HCT116 (cell line): ENCODE measurements at regions not wholly inside any gene's neighbourhood (a gene's known extent, or its start where the extent isn't known, plus 50 kb on each side); places are given as distances from the start of the nearest gene placed in this dataset.
"Not testable (repeated sequence)": the region's sequence is repeated elsewhere in the genome, so short reads cannot be mapped to it uniquely, and the experiment has no call there.

Experiments used
- ATAC-seq: fragments of 200-7000 bp; cut with Tn5 transposase; 2 replicates; pipeline ENCODE4 v1.9.1; 2020; ENCODE audit warnings: mild to moderate bottlenecking, moderate library complexity
- BruUV-seq: library from RNA; stranded (reverse); fragments of 400-500 nt; replicated peaks from 2 replicates; lab custom pipeline; 2021; lab: Mats Ljungman, UMichigan
- CTCF ChIA-PET: fragments of 300-600 bp; sonication (Branson Sonifier 250); formaldehyde crosslinking; loops from one replicate; lab custom pipeline; 2021; ENCODE audit warnings: antibody characterized with exemption; lab: Charles Lee
- POLR2A ChIA-PET: fragments of 300-600, 350-600 bp; sonication (Branson Sonifier 250); formaldehyde crosslinking; loops from one replicate; lab custom pipeline; 2021; ENCODE audit warnings: antibody characterized with exemption; lab: Charles Lee
- RAD21 ChIA-PET, 2 experiments: fragments of 300-600 bp; sonication (Branson Sonifier 250); formaldehyde crosslinking; loops; one replicate each; lab custom pipeline; 2023; ENCODE audit warnings: low total read pairs in 2 of 2; ENCODE audit not compliant: uncharacterized antibody in 2 of 2, unreplicated experiment in 2 of 2, low non-redundant PET in 1 of 2; lab: Charles Lee
- DNase-seq: peaks from one replicate; pipeline ENCODE4 v3.0.0-alpha.2; 2010; ENCODE audit warnings: low read depth, low spot score
- H2AFZ ChIP-seq: fragments of 200-600 bp; shearing (Covaris generic), sonication (generic); 2 replicates; pipeline ENCODE4 v1.6.1; 2017; ENCODE audit warnings: low read depth, mixed run types, mixed read lengths, antibody characterized with exemption, low read length; ENCODE audit not compliant: poor library complexity, severe bottlenecking
- H3K27ac ChIP-seq: 2 replicates; pipeline ENCODE4 v1.5.1; 2012; ENCODE audit warnings: low read depth, low read length
- H3K27me3 ChIP-seq: fragments of 200-600 bp; sonication (generic); 2 replicates; pipeline ENCODE4 v1.6.1; 2016; ENCODE audit warnings: mixed run types, low read length, mixed read lengths; ENCODE audit not compliant: insufficient read depth
- H3K36me3 ChIP-seq, 2 experiments: fragments of 200-500 bp in 1 of 2; fragments of 200-600 bp in 1 of 2; sonication (Bioruptor generic) in 1 of 2; sonication (generic) in 1 of 2; 2 replicates each; pipeline versions ENCODE4 v1.5.1 to v1.6.1; 2014 to 2016; ENCODE audit warnings: low read length in 2 of 2, inconsistent platforms in 1 of 2, mixed read lengths in 1 of 2, mixed run types in 1 of 2; ENCODE audit not compliant: insufficient read depth in 2 of 2, control insufficient read depth in 1 of 2
- H3K4me1 ChIP-seq, 2 experiments: fragments of 200-600 bp in 1 of 2; sonication (generic) in 1 of 2; 2 replicates each; pipeline versions ENCODE4 v1.5.1 to v1.6.1; 2012 to 2017; ENCODE audit warnings: low read length in 2 of 2, inconsistent platforms in 1 of 2, mild to moderate bottlenecking in 1 of 2, mixed read lengths in 1 of 2, mixed run types in 1 of 2, moderate library complexity in 1 of 2; ENCODE audit not compliant: insufficient read depth in 2 of 2, control insufficient read depth in 1 of 2
- H3K4me2 ChIP-seq: fragments of 200-600 bp; sonication (generic); 2 replicates; pipeline ENCODE4 v1.6.1; 2017; ENCODE audit warnings: mixed run types, low read length, mixed read lengths
- H3K4me3 ChIP-seq, 2 experiments: fragments of 200-600 bp in 1 of 2; sonication (generic) in 1 of 2; replicated peaks in 1 of 2; 2 replicates each; pipeline ENCODE4 v1.5.1; 2011 to 2016; ENCODE audit warnings: low read length in 2 of 2, control low read depth in 1 of 2, low read depth in 1 of 2, mild to moderate bottlenecking in 1 of 2, mixed read lengths in 1 of 2, mixed run types in 1 of 2
- H3K79me2 ChIP-seq: fragments of 200-600 bp; sonication (generic); 2 replicates; pipeline ENCODE4 v1.6.1; 2017; ENCODE audit warnings: mild to moderate bottlenecking, mixed run types, low read length, moderate library complexity, mixed read lengths; ENCODE audit not compliant: insufficient read depth
- H3K9ac ChIP-seq: fragments of 200-600 bp; sonication (generic); 2 replicates; pipeline ENCODE4 v1.6.1; 2016; ENCODE audit warnings: low read length, mixed read lengths
- H3K9me2 ChIP-seq: fragments of 200-600 bp; sonication (generic), shearing (Covaris generic); 2 replicates; pipeline ENCODE4 v1.6.1; 2017; ENCODE audit warnings: mixed run types, mild to moderate bottlenecking, moderate library complexity; ENCODE audit not compliant: insufficient read depth
- H3K9me3 ChIP-seq, 2 experiments: fragments of 200-500 bp in 1 of 2; fragments of 200-600 bp in 1 of 2; sonication (Bioruptor generic) in 1 of 2; sonication (generic) in 1 of 2; 2 replicates each; pipeline ENCODE4 v1.6.1; 2014 to 2017; ENCODE audit warnings: low read length in 2 of 2, mixed read lengths in 2 of 2, inconsistent platforms in 1 of 2, low read depth in 1 of 2, mild to moderate bottlenecking in 1 of 2, mixed run types in 1 of 2, moderate library complexity in 1 of 2; ENCODE audit not compliant: control insufficient read depth in 1 of 2, insufficient read depth in 1 of 2
- H4K20me1 ChIP-seq: fragments of 200-600 bp; sonication (generic), shearing (Covaris generic); 2 replicates; pipeline ENCODE4 v1.6.1; 2017; ENCODE audit warnings: mixed run types, mild to moderate bottlenecking, moderate library complexity; ENCODE audit not compliant: insufficient read depth
- ATF3 ChIP-seq: IDR thresholded peaks from 2 replicates; pipeline ENCODE4 v1.6.1; 2012
- CBX3 ChIP-seq: IDR thresholded peaks from 2 replicates; pipeline ENCODE4 v1.6.1; 2012; ENCODE audit warnings: low read depth
- CEBPB ChIP-seq: IDR thresholded peaks from 2 replicates; pipeline ENCODE4 v1.6.1; 2012; ENCODE audit warnings: low read depth
- ELF1 ChIP-seq: IDR thresholded peaks from 2 replicates; pipeline ENCODE4 v1.6.1; 2012; ENCODE audit warnings: low read depth, borderline replicate concordance
- EZH2 ChIP-seq: fragments of 200-600 bp; sonication (generic); IDR thresholded peaks from 2 replicates; pipeline ENCODE4 v1.6.1; 2017; ENCODE audit warnings: antibody characterized with exemption, mixed run types
- EZH2phosphoT487 ChIP-seq: fragments of 200-600 bp; IDR thresholded peaks from 2 replicates; pipeline ENCODE4 v1.6.1; 2018; ENCODE audit warnings: antibody characterized with exemption, borderline replicate concordance
- JUND ChIP-seq: IDR thresholded peaks from 2 replicates; pipeline ENCODE4 v1.6.1; 2012
- MAX ChIP-seq: IDR thresholded peaks from 2 replicates; pipeline ENCODE4 v1.6.1; 2012
- POLR2A ChIP-seq: IDR thresholded peaks from 2 replicates; pipeline ENCODE4 v1.7.0; 2011; ENCODE audit warnings: borderline replicate concordance; ENCODE audit not compliant: insufficient read depth, insufficient read length; ENCODE audit errors: extremely low read depth
- POLR2AphosphoS5 ChIP-seq: IDR thresholded peaks from 2 replicates; pipeline ENCODE4 v1.6.1; 2011; ENCODE audit warnings: mild to moderate bottlenecking, low read depth, low read length, moderate library complexity
- RAD21 ChIP-seq: IDR thresholded peaks from 2 replicates; pipeline ENCODE4 v1.6.1; 2012; ENCODE audit warnings: low read depth, mild to moderate bottlenecking
- REST ChIP-seq: IDR thresholded peaks from 2 replicates; pipeline ENCODE4 v1.6.1; 2012; ENCODE audit warnings: low read depth
- SIN3A ChIP-seq: IDR thresholded peaks from 2 replicates; pipeline ENCODE4 v1.6.1; 2012; ENCODE audit warnings: low read depth
- SRF ChIP-seq: IDR thresholded peaks from 2 replicates; pipeline ENCODE4 v1.6.1; 2012; ENCODE audit warnings: low read depth
- TCF7L2 ChIP-seq: IDR thresholded peaks from 2 replicates; pipeline ENCODE4 v1.7.0; 2011; ENCODE audit warnings: borderline replicate concordance, inconsistent platforms; ENCODE audit not compliant: insufficient read depth, insufficient read length; ENCODE audit errors: extremely low read depth
- YY1 ChIP-seq: IDR thresholded peaks from 2 replicates; pipeline ENCODE4 v1.6.1; 2011; ENCODE audit warnings: low read length, low read depth, moderate library complexity, mild to moderate bottlenecking; ENCODE audit not compliant: insufficient replicate concordance; ENCODE audit errors: extremely low read depth
- ZBTB33 ChIP-seq: IDR thresholded peaks from 2 replicates; pipeline ENCODE4 v1.6.1; 2011; ENCODE audit warnings: mild to moderate bottlenecking, low read length, moderate library complexity; ENCODE audit not compliant: insufficient replicate concordance; ENCODE audit errors: extremely low read depth
- ZFX ChIP-seq: fragments of 450-650 bp; IDR thresholded peaks from 2 replicates; pipeline ENCODE4 v1.6.1; 2017
- ZNF274 ChIP-seq: fragments of 200-500 bp; sonication (Bioruptor generic); IDR thresholded peaks from 2 replicates; pipeline ENCODE4 v1.6.1; 2014; ENCODE audit warnings: mild to moderate bottlenecking, low read depth, low read length, inconsistent platforms
- intact Hi-C: fragments of 100-400 bp; cut with micrococcal nuclease; formaldehyde crosslinking; loops from 2 replicates; pipeline ENCODE4 v1.10.0; 2022

- H3K4me1 ChIP-seq: no peaks in the 10 kb centered on the region
- intact Hi-C loops: no loop called here
- no peak overlapping the region for H3K4me3 ChIP-seq
- H3K4me2 ChIP-seq: no peak overlapping the region
- no peak overlapping the region for H3K9ac ChIP-seq
- H3K27ac ChIP-seq: no peak overlapping the region
- DNase-seq (no peak), ATAC-seq (no peak)
- no peaks in the 10 kb centered on the region for H3K27me3 ChIP-seq
- H2AFZ ChIP-seq: no peak overlapping the region
- POLR2A ChIA-PET: no interaction called here
- H3K9me2 ChIP-seq: no peaks in the 10 kb centered on the region
- no TSS peak for BruUV-seq
- H3K9me3 ChIP-seq: no peaks in the 10 kb centered on the region
- H3K36me3 ChIP-seq: no peaks in the 10 kb centered on the region
- TF ChIP-seq JUND (no peak), YY1 (no peak), ELF1 (no peak), ZBTB33 (no peak), ZNF274 (no peak), CEBPB (no peak), EZH2 (no peak), POLR2A (no peak), SIN3A (no peak), CBX3 (no peak), EZH2phosphoT487 (no peak), ZFX (no peak), SRF (no peak), TCF7L2 (no peak), MAX (no peak), RAD21 (no peak), ATF3 (no peak), REST (no peak), POLR2AphosphoS5 (no peak)
- H3K79me2 ChIP-seq: no peaks in the 10 kb centered on the region
- CTCF ChIA-PET: no interaction called here
- RAD21 ChIA-PET: no interaction called here
- no peaks in the 10 kb centered on the region for H4K20me1 ChIP-seq
These were observed 201.1 kb downstream of the ETNK1 start for GRCh38 chr12:22826026-22826425.

- H3K4me3 ChIP-seq, H4K20me1 ChIP-seq, H3K9me2 ChIP-seq, BruUV-seq, H3K27ac ChIP-seq, H3K36me3 ChIP-seq, H3K4me1 ChIP-seq, ATAC-seq, H3K9me3 ChIP-seq, DNase-seq, CTCF ChIA-PET, POLR2A ChIA-PET, H3K9ac ChIP-seq, H2AFZ ChIP-seq, H3K4me2 ChIP-seq, H3K79me2 ChIP-seq, intact Hi-C loops, RAD21 ChIA-PET, H3K27me3 ChIP-seq: not testable (repeated sequence)
These were observed 201.5 kb downstream of the ETNK1 start for GRCh38 chr12:22826446-22826981.
